Liver (tissue), 8 donors: ENCODE measurements at regions not wholly inside any gene's neighbourhood (a gene's known extent, or its start where the extent isn't known, plus 50 kb on each side); places are given as distances from the start of the nearest gene placed in this dataset.

Source experiments
- DNase-seq: peaks from one replicate; pipeline ENCODE4 v3.0.0-alpha.2; 2017; ENCODE audit warnings: low spot score
- H3K27ac ChIP-seq, 2 donors: one replicate each; pipeline ENCODE4 v1.7.0; 2013; ENCODE audit warnings: inconsistent platforms in 2 of 2, low read length in 2 of 2, control low read depth in 1 of 2, low read depth in 1 of 2, mild to moderate bottlenecking in 1 of 2
- H3K27me3 ChIP-seq, 4 donors: one replicate each; pipeline versions ENCODE4 v1.6.1 to v1.7.0; 2013; ENCODE audit warnings: low read length in 3 of 4, inconsistent platforms in 1 of 4, mild to moderate bottlenecking in 1 of 4, moderate library complexity in 1 of 4; ENCODE audit not compliant: control insufficient read depth in 4 of 4, insufficient read depth in 4 of 4
- H3K36me3 ChIP-seq, 4 donors: one replicate each; pipeline versions ENCODE4 v1.6.1 to v1.7.0; 2013; ENCODE audit warnings: low read length in 3 of 4, mild to moderate bottlenecking in 3 of 4, low read depth in 1 of 4, moderate library complexity in 1 of 4; ENCODE audit not compliant: control insufficient read depth in 4 of 4, insufficient read depth in 3 of 4
- H3K4me1 ChIP-seq, 4 donors: one replicate each; pipeline versions ENCODE4 v1.6.1 to v1.7.0; 2013; ENCODE audit warnings: low read length in 3 of 4, mild to moderate bottlenecking in 3 of 4, moderate library complexity in 1 of 4; ENCODE audit not compliant: control insufficient read depth in 4 of 4, insufficient read depth in 4 of 4
- H3K4me3 ChIP-seq, 3 donors: one replicate each; pipeline versions ENCODE4 v1.6.1 to v1.7.0; 2013; ENCODE audit warnings: low read length in 3 of 3, control low read depth in 1 of 3, low read depth in 1 of 3, mild to moderate bottlenecking in 1 of 3
- H3K9ac ChIP-seq, 2 donors: one replicate each; pipeline ENCODE4 v1.7.0; 2013; ENCODE audit warnings: low read length in 2 of 2, mild to moderate bottlenecking in 2 of 2, moderate library complexity in 2 of 2, control low read depth in 1 of 2, low read depth in 1 of 2
- H3K9me3 ChIP-seq, 4 donors: one replicate each; pipeline versions ENCODE4 v1.6.1 to v1.7.0; 2013; ENCODE audit warnings: low read length in 3 of 4; ENCODE audit not compliant: control insufficient read depth in 4 of 4
- ATF3 ChIP-seq: IDR thresholded peaks from 2 replicates; pipeline ENCODE4 v1.6.1; 2016; ENCODE audit warnings: antibody characterized with exemption
- CTCF ChIP-seq: fragments of 150-350 bp; IDR thresholded peaks from 2 replicates; pipeline ENCODE4 v1.5.1; 2017; ENCODE audit warnings: improper control_type of control experiment, low read depth, low read length; ENCODE audit not compliant: missing input control
- EGR1 ChIP-seq, 2 donors: IDR thresholded peaks; 2 replicates each; pipeline ENCODE4 v1.6.1; 2016 to 2018; ENCODE audit warnings: antibody characterized with exemption in 2 of 2, low read depth in 2 of 2
- FOXA1 ChIP-seq: IDR thresholded peaks from 2 replicates; pipeline ENCODE4 v1.6.1; 2016; ENCODE audit warnings: antibody characterized with exemption
- FOXA2 ChIP-seq: IDR thresholded peaks from 2 replicates; pipeline ENCODE4 v1.6.1; 2016; ENCODE audit warnings: antibody characterized with exemption
- GABPA ChIP-seq, 2 donors: IDR thresholded peaks in 1 of 2; conservative IDR thresholded peaks in 1 of 2; 2 replicates each; pipeline ENCODE4 v1.6.1; 2016; ENCODE audit warnings: antibody characterized with exemption in 2 of 2, mild to moderate bottlenecking in 1 of 2, moderate library complexity in 1 of 2
- HNF4A ChIP-seq, 2 donors: conservative IDR thresholded peaks; 2 replicates each; pipeline ENCODE4 v1.6.1; 2016; ENCODE audit warnings: antibody characterized with exemption in 2 of 2, mild to moderate bottlenecking in 2 of 2
- HNF4G ChIP-seq: IDR thresholded peaks from 2 replicates; pipeline ENCODE4 v1.6.1; 2016; ENCODE audit warnings: antibody characterized with exemption
- JUND ChIP-seq, 2 donors: IDR thresholded peaks; 2 replicates each; pipeline ENCODE4 v1.6.1; 2016; ENCODE audit warnings: antibody characterized with exemption in 2 of 2
- MAX ChIP-seq: IDR thresholded peaks from 2 replicates; pipeline ENCODE4 v1.6.1; 2016; ENCODE audit warnings: antibody characterized with exemption
- NR2F2 ChIP-seq: IDR thresholded peaks from 2 replicates; pipeline ENCODE4 v1.6.1; 2016; ENCODE audit warnings: antibody characterized with exemption
- RAD21 ChIP-seq, 2 donors: IDR thresholded peaks; 2 replicates each; pipeline ENCODE4 v1.6.1; 2016; ENCODE audit warnings: antibody characterized with exemption in 2 of 2, mild to moderate bottlenecking in 2 of 2
- REST ChIP-seq: IDR thresholded peaks from 2 replicates; pipeline ENCODE4 v1.6.1; 2016; ENCODE audit warnings: antibody characterized with exemption, mild to moderate bottlenecking
- RXRA ChIP-seq, 2 donors: IDR thresholded peaks; 2 replicates each; pipeline ENCODE4 v1.6.1; 2017 to 2018; ENCODE audit warnings: antibody characterized with exemption in 2 of 2, mild to moderate bottlenecking in 1 of 2
- SP1 ChIP-seq: IDR thresholded peaks from 2 replicates; pipeline ENCODE4 v1.6.1; 2018; ENCODE audit warnings: antibody characterized with exemption, mild to moderate bottlenecking
- TAF1 ChIP-seq: conservative IDR thresholded peaks from 2 replicates; pipeline ENCODE4 v1.6.1; 2016; ENCODE audit warnings: antibody characterized with exemption, mild to moderate bottlenecking
- YY1 ChIP-seq: IDR thresholded peaks from 2 replicates; pipeline ENCODE4 v1.6.1; 2016; ENCODE audit warnings: antibody characterized with exemption, mild to moderate bottlenecking
- ZBTB33 ChIP-seq: IDR thresholded peaks from 2 replicates; pipeline ENCODE4 v1.6.1; 2016; ENCODE audit warnings: antibody characterized with exemption
- WGBS: extraction: QIAGEN DNeasy Blood & Tissue Kit; methylation state at CpG from one replicate; pipeline ENCODE4 v1.1.7; 2013; 5-methylcytosine and 5-hydroxymethylcytosine counted together
- donor health status: healthy.
- donor health status: healthy.
- donor health status: healthy.
- donor health status: healthy.
- donor health status: healthy.

GRCh38 chr1:224042557-224043118 is 71.3 kb upstream of the FBXO28 start:
- Histone ChIP-seq H3K9ac (no peak overlapping the region), H3K27me3 (no peaks in the 10 kb centered on the region), H3K4me3 (no peak overlapping the region), H3K36me3 (no peaks in the 10 kb centered on the region), H3K4me1 (no peaks in the 10 kb centered on the region), H3K9me3 (no peaks in the 10 kb centered on the region), H3K27ac (no peak overlapping the region)
- no peak for DNase-seq
- WGBS = 76% methylated on average over 4 of the region's 4 CpGs
- TF ChIP-seq FOXA1 (no peak), ZBTB33 (no peak), REST (no peak), FOXA2 (no peak), GABPA (IDR thresholded peaks at IDR 0.05 in 1 of 2, conservative IDR thresholded peaks at IDR 0.05 in 1 of 2) (no peak), NR2F2 (no peak), CTCF (no peak), HNF4G (no peak), JUND (IDR thresholded peaks at IDR 0.05) (no peak), RXRA (IDR thresholded peaks at IDR 0.05) (no peak), YY1 (no peak), SP1 (no peak), EGR1 (IDR thresholded peaks at IDR 0.05; ENCODE audit: low read depth in 2 of 2) (no peak), TAF1 (no peak), RAD21 (IDR thresholded peaks at IDR 0.05) (no peak), MAX (no peak), ATF3 (no peak), HNF4A (conservative IDR thresholded peaks at IDR 0.05) (no peak)
